HG02884 (cell line): ENCODE measurements at regions not wholly inside any gene's neighbourhood (a gene's known extent, or its start where the extent isn't known, plus 50 kb on each side); places are given as distances from the start of the nearest gene placed in this dataset.
"Not testable (repeated sequence)": the region's sequence is repeated elsewhere in the genome, so short reads cannot be mapped to it uniquely, and the experiment has no call there.

Experiments
- ATAC-seq: cut with Tn5 transposase; IDR thresholded peaks from one replicate; pipeline ENCODE4 v1.9.1; 2021; ENCODE audit warnings: mild to moderate bottlenecking, moderate library complexity; ENCODE audit not compliant: unreplicated experiment

DNA sequence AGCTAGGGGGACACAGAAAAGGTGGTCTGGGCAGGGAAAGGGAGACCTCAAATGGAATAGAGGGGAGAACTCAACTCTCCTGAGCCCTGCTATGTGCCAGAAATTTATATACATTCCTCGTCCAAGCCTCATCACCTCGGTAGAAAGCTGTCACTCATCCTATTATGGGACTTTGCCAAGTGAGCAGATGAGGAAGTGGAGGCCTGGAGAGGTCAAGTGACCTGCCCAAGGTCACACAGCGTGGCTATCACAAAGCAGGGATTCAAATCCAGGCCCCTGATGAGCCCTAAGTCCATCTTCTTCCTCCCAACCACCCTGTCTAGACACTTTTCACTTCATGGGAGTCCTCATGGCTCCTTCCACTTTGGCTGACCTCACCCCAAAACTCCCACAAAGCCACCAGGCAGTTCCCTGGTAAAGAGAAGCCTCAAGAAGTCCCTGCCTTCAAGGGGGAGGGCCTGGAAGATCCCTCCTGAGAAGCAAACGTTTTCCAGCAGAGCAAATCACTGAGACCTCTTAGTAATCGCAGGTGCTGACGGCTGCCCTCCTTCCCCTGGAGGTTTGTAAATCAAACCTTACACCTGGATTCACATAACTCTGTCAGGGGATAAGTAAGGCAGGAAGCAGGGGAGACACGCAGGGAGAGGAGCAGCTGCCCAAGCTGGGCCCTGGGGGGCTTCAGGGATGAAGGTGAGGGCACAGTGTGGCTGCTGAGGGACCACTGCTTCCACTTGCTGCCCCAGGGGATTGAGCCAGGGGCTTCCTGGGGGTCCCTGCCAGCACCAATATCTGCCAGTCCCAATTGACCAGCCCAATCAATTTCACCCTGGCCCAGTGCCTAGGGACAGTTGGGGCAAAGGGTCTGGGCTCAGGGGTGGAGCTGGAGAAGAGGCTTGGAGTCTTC, 351.2 kb downstream of the MATN1 start:
- ATAC-seq: no peak

DNA sequence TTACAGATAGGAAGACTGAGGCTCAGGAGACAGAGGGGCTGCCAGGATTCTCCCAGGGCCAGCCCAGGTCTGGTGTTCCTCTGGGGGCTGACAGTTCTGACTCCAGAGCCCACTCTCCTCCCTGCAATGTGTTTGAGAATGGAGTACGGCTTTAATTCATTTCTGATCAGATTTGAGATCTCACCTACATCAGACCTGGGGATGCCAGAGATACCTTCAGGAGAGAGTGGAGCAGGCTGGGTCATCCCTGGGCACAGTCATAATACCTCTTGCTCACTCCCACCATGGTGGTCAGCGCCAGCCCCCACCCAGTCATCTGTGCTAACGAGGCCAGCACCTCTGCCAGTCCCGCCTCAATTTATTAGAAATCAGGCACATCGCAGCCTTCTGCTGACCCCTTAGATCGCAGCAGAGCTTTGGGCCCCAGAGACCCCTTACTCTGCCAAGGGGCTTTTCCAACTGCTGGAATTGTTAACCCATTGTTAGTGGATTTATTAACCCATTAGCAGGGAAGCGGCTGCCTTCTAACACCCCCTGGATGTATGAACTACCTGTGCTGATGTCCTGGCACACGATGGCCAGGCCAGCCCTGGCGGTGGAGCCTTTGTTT, 352.1 kb downstream of the MATN1 start:
- no peak for ATAC-seq

DNA sequence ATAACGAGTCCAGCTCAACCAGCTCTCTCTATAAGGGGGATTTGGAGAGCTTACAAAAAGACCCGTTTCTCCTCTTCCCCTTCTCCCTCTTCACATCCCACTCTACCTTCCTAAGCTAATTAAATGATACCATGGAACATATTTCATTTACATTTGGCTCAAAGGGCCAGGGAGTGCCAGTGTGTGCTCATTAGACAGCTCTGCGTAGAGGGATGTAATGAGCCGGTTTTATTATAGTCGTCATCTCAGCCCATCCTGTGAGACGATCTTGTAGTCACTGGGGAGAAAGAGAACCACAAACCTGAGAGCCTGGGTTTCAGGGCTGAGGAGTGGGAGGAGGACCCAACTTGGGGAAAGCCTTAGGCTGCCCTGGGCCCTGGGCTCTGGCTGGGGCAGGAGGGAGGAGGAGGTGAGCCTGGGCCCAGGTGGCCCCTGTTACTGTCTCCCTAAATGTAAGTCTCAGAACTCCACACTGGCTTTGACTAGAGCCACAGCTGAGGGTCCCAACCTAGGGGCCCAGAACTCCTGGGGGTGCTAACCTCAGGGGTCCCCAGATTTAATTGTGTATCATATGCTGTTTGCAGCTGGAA, 354.6 kb downstream of the MATN1 start:
- no peak for ATAC-seq

DNA sequence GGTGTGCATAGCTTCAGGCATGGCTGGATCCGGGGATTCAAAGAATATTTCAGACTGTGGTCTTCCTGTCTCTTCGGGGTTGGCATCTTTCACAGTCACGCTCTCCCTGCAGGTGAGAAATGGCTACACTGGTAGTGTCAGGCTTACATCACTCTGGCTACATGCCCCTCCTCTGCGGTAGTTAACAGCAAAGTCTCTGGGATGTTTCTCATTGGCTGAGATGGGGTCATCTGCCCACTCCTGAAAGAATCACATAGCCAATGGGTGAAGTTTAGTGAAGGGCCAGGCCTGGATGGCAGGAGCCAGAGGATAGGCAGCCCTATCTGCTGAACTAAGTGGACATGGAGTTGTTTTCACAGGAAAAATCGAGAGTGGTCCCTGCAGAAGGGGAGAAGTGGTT, 356.5 kb downstream of the MATN1 start:
- ATAC-seq: no peak

DNA sequence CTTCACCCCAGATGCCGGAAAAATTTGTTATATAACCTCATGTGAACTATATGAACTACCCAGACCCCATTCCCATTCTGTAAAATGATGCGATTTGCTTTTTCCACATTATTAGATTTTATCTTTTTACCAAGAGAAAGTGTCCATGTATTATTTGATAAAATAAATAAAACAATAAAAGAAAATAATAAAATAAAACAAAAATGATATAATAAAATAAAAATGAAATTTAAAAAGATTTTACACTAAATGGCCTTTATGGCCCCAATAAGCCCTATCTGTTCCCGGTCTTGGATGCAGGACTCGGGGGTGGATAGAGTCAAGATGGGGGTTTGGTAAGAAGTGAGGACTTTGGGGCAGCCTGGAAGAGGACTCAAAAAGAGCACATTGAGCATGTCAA, 357.2 kb downstream of the MATN1 start:
- ATAC-seq: no peak

DNA sequence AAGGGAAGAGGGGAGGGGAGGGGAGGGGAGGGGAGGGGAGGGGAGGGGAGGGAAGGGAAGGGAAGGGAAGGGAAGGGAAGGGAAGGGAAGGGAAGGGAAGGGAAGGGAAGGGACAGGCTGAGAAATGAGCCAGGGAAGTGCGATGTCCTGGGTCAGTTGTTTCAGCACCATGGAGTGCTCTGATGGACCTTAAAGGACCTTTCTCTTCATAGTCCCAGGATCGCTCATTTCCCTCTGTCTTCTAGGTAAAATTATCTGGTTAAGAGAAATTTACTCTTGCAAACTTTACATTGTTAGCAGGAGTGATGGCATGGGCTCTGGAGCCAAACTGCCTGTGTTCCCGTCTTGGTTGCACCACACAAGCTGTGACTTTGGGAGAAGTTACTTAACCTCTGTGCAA, 357.8 kb downstream of the MATN1 start:
- no peak for ATAC-seq

DNA sequence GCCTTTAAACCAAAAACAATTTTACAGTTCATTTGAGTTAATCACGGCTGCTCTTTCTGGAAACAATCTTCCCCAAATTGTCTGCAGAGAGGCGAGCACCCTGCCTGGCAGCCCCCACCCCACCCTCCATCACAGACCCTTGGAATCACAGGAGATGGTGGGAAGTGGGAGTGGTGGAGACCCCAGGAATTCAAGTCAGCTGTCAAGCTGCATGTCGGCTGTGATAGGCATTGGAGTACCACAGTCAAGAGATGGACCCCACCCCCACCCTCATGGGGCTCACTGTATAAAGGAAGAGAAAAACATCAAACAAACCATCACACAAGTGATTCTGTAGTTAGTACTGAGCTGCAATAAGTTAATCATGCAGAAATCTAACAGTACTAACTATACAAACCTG, 360.4 kb downstream of the MATN1 start:
- no peak for ATAC-seq

DNA sequence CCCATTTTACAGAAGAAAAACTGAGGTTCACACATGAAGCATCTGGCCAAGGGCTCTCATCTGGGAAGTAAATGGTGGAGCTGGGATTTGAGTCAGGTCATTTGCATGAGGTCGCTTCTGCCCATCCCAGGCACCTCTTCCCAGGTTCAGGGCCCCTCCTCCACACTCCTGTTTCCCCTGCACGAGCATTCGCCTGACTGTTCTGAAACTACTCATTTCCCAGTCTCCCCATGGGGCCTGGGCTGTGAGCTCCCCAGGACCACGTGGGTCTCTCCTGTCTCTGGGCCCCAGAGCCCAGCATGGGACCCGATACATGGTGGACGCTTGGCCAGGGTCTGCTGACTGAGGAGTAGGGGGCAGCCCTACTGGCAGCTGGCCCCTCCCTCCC, 360.8 kb downstream of the MATN1 start:
- ATAC-seq: no peak

DNA sequence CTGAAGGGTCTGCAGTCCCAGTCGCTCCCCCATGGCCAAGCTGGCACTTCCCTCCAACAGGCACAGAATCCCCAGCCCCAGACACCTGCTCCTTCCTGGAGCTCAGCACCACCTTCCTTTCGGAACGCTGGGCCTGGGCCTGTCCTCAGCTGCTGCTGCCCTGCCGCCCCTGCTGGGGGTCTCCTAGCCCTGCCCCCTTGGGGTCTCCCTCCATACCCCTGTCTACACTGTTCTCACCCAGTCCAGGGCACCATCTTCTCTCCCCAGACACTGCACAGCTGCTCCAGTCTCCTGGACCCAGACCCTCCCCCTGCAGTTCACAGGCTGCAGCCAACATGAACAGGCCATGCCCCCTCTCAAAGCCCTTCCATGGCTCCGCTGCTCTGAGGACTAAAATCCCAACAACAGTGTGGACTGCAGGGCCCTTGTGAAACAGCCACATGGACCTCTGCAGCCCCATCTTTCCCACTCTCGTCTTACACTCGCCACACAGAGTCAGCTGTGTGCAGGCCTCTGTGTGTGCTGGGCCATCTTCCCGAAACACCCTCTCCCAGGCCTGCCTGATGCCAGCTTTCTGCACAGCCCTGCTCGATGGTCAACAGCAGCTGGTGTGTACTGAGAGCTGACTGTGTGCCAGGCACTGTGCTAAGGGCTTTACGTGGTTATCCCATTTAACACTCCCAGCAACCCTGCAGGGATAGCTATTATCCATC, 361.3 kb downstream of the MATN1 start:
- ATAC-seq: not testable (repeated sequence)

DNA sequence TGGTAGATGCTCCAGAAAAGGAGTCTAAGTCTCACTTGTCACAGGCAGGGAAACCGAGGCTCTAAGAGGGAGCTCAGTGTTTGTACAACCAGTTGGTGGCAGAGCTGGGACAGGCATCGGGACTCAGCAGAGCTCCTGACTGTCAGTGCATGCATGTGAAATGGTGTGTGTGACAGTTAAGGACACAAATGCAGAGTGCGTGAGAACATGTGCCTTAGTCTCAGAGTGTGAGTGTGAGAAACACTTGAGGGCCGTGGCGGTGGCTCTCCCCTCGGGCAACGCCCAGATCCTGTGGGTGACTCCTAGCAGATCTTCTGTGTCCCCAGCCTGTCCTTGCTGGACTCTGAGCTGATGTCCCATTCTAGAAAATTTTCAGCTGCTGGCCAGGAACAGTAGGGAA, 362.6 kb downstream of the MATN1 start:
- ATAC-seq: no peak

DNA sequence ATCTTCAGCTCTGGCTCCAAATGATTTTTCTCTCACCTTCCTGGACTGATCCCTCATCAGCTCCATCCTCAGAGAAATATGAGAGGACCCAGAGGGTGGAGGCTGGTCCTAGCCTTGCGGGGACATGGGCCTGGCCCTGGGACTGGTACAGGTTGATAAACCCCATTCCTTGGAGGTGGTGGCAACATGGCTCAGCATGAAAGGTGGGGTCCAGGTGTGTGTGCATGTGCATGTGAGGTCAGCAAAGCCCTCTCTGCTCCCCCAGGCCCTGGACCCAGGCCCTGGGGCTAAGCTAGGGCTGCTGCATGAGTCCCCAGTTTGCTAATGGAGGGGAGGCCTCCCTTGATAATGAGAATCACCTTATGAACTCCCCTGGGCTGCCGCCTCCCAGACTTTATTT, 363.1 kb downstream of the MATN1 start:
- no peak for ATAC-seq

DNA sequence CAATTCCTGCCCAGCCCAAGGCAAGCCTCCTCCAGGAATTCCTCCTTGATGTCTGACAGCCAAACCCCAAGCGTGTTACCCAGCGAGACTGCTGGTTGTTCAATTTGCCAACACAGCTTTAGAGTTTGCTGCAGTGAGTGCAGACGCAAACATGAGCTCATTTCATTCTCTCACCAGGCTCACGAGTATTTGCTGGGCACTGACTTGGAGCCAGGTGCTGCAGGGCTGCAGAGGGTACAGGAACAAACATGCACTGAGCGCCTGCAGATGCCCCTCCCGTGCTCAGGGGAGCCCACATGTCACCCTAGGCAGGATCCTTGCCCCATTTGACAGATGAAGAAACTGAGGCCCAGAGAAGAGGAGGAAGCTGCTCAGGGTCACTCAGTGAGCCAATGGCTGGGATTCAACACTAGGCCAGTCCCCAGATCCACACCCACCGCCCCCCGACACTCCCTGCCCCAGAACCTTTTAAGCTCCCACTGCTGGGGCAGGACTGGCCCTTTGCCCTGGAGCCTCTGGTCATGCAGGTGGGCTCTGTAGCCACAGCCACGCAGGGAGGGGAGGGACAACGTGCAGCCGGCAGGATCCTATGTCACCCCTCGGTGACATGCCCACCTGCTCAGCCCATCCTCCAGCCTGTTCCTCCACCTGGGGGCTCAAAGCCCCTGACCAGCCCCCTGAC, 363.7 kb downstream of the MATN1 start:
- no peak for ATAC-seq

DNA sequence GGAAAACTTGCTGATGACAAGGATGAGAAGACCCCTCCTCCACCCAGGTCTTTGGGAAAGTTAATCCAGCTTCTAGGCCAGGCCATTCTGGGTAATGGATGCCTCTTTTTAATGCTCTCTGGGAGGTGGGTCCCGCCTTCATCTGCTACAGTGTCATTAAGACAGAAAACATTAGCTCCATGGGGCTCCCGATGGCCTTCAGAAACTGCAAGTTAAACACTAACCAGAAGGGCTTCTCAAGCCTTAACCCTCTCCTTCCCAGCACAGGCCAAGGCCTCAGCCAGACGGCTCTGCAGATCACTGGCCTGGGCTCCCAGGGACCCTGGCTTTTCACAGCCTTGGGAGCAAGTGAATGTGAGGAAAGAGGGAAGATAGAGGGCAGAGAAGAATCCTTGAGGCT, 364.9 kb downstream of the MATN1 start:
- no peak for ATAC-seq

DNA sequence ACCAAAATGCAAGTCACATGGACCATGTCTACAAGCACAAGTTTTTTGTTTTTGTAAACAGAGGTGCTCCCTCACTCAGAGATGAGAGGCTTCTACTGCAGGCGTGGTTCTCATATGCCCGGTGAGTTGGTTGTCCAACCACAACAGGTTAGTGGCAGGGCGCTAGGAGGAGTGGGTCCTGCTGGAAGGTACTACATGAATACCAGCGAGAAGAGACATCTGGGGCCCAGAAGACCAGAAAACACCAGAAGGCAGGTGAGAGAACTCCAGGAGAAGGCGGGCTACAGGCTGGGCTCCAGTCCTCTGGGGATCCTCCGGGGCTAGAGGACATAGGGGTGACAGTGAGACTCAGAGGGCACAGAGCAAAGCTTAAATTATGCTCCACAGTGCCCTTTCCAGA, 366.5 kb downstream of the MATN1 start:
- no peak for ATAC-seq

DNA sequence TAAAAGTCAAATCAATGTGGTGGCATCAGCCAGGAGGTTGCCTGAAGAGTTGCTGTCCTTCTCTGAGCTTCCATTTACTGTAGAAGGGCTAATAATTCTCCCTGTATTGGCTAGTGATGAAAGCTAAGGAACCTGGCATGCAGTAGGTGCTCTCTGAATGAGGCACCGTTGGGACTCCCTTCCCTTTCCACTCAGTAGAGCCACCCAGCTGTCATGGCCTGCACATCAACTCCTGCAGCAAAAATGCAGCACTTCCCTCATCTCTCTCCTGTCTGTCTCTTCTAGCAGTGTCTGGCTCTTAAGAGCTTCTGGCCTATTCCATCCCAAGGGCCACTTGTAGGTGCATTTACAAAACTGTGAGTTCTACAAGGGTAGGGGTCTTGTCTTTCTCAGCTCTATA, 369.0 kb downstream of the MATN1 start:
- no peak for ATAC-seq

DNA sequence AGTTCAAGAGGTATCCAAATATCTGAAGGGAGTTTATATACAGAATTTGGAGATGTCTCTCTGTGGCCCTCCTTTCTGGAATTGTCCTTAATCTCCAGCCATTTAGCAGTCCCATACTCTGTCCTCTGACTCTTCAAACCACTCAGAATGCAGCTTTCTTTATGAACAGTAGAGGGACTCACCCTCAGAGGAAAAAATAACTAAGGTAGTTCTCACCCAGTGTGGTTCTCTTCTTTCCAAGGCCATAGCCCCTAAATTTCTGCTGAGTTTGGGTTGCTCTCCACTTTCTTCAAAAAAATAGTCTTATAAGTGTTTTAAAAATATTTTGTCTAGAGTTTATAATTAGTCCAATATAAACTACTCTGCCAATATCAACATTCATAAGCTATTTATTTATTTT, 369.7 kb downstream of the MATN1 start:
- ATAC-seq: no peak

DNA sequence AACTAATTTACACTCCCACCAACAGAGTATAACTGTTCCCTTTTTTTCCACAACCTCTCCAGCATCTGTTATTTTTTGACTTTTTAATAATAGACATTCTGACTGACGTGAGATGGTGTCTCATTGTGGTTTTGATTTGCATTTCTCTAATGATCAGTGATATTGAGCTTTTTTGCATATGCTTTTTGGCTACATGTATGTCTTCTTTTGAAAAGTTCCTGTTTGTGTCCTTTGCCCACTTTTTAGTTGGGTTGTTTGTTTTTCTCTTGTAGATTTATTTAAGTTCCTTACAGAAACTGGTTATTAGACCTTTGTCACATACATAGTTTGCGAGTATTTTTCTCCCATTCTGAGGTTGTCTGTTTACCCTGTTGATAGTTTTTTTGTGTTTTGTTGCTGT, 375.2 kb downstream of the MATN1 start:
- ATAC-seq: no peak

DNA sequence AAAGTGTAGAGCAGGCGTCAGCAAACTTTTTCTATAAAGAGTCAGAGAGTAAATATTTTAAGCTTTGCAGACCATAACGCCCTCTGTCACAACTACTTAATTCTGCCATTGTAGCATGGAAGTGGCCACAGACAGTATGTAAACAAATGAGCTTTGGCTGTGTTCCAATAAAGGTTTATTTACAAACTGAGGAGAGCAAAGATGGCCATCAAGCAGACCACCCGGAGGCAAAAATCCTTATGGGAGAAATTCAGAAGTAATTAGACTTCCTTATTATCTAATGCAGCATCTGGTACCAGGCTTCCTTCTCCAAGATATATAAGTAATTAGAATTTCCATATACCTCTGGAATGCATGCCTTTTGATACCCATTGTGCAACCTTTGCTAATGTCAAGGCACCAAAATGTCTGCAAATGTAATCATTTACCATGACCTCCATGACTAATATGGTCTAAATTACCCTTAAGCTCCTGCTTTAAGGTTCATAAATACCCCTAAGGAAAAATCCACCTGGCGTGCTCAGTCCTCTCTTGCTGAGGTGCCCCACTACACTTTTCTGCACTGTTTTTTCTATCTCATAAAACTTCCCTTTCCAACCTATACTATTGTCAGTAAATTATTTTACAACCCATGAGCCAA, 377.8 kb downstream of the MATN1 start:
- ATAC-seq: no peak

DNA sequence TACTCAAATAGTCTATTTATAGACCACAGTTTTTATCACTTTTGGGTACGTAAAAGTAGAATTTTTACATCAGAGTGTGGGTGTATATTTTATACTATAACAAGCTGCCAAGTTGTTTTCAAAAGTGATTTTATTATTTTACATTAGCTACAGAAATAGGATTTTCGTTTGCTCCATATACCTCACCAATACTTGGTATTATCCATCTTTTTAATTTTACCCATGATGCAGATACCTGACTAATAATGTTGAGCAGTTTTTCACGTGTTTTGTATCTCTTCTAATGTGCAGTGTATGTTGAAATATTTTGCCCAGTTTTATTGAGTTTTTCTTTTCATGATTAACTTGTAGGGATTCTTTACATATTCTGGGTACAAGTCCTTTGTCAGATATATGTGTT, 379.8 kb downstream of the MATN1 start:
- ATAC-seq: no peak

DNA sequence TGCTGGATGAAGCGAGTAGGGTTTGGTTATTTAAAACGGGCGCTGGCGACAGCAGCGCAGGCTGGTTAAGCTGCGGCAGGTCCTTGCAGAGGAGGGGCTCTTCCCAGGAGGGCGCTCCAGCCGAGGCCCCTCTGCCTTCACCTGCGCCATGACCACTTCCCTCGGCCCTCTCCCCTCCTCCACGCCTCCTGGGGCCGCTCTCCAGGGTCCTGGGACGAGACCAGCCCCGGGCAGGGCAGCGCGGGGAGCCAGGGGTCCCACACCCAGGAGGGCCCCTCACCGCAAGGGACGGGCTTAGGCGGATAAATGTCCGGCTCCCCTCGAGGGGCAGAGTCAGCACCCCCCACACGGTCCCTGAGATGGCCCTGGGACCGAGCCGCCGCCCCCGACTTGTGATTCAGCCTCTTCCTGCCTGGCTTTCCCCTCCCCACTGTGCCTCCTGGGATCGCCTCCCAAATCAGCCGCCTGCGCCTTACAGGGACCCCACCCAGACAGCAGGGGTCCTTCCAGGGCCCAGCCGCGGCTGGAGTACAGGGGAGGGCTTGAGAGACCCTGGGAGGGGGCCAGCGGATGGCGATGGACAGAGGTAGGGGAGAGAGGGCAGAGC, 380.7 kb downstream of the MATN1 start:
- no peak for ATAC-seq
